SK-N-SH treated with all-trans-retinoic acid at 6 μM for 48 hours (cell line): ENCODE measurements at regions not wholly inside any gene's neighbourhood (a gene's known extent, or its start where the extent isn't known, plus 50 kb on each side); places are given as distances from the start of the nearest gene placed in this dataset.
"Not testable (repeated sequence)": the region's sequence is repeated elsewhere in the genome, so short reads cannot be mapped to it uniquely, and the experiment has no call there.

ENCODE experiments used
- ATAC-seq: fragments of 200-7000 bp; cut with Tn5 transposase; 3 replicates; pipeline ENCODE4 v1.9.1; 2020; ENCODE audit warnings: mild to moderate bottlenecking, moderate library complexity
- BACH2 ChIP-seq: fragments of 250-450 bp; sonication (Bioruptor Pico); IDR thresholded peaks from 2 replicates; pipeline ENCODE4 v1.9.0; 2021; ENCODE audit warnings: mild to moderate bottlenecking, borderline replicate concordance
- CSDC2 ChIP-seq: fragments of 250-450 bp; sonication (Bioruptor Pico); IDR thresholded peaks from 2 replicates; pipeline ENCODE4 v1.5.0; 2020; ENCODE audit warnings: mild to moderate bottlenecking, moderate library complexity
- CSRNP3 ChIP-seq: fragments of 250-450 bp; sonication (Bioruptor Pico); IDR thresholded peaks from 2 replicates; pipeline ENCODE4 v1.5.1; 2021; ENCODE audit warnings: mild to moderate bottlenecking, moderate library complexity
- ESRRG ChIP-seq: fragments of 250-450 bp; sonication (Bioruptor Pico); IDR thresholded peaks from 2 replicates; pipeline ENCODE4 v1.6.1; 2021; ENCODE audit warnings: mild to moderate bottlenecking
- GLIS3 ChIP-seq: fragments of 250-450 bp; sonication (Bioruptor Pico); IDR thresholded peaks from 2 replicates; pipeline ENCODE4 v1.5.0; 2020; ENCODE audit warnings: mild to moderate bottlenecking, moderate library complexity
- ISL1 ChIP-seq: fragments of 250-450 bp; sonication (Bioruptor Pico); IDR thresholded peaks from 2 replicates; pipeline ENCODE4 v2.1.2; 2022; ENCODE audit warnings: mild to moderate bottlenecking, moderate library complexity
- PATZ1 ChIP-seq: fragments of 250-450 bp; sonication (Bioruptor Pico); IDR thresholded peaks from 2 replicates; pipeline ENCODE4 v1.8.0; 2020; ENCODE audit warnings: mild to moderate bottlenecking, moderate library complexity, borderline replicate concordance
- POU6F1 ChIP-seq: fragments of 250-450 bp; sonication (Bioruptor Pico); IDR thresholded peaks from 2 replicates; pipeline ENCODE4 v1.8.0; 2021; ENCODE audit warnings: low read depth, mild to moderate bottlenecking, moderate library complexity, borderline replicate concordance
- PPARA ChIP-seq: fragments of 250-450 bp; sonication (Bioruptor Pico); IDR thresholded peaks from 2 replicates; pipeline ENCODE4 v1.5.0; 2020; ENCODE audit warnings: mild to moderate bottlenecking, borderline replicate concordance
- RARB ChIP-seq: fragments of 250-450 bp; sonication (Bioruptor Pico); IDR thresholded peaks from 2 replicates; pipeline ENCODE4 v1.8.0; 2021; ENCODE audit warnings: mild to moderate bottlenecking, moderate library complexity
- SNAI2 ChIP-seq: fragments of 250-450 bp; sonication (Bioruptor Pico); IDR thresholded peaks from 2 replicates; pipeline ENCODE4 v1.5.0; 2020; ENCODE audit warnings: mild to moderate bottlenecking, moderate library complexity
- TCF4 ChIP-seq: fragments of 250-450 bp; sonication (Bioruptor Pico); IDR thresholded peaks from 2 replicates; pipeline ENCODE4 v1.8.0; 2021; ENCODE audit warnings: mild to moderate bottlenecking, moderate library complexity, borderline replicate concordance
- TOX ChIP-seq: fragments of 250-450 bp; sonication (Bioruptor Pico); IDR thresholded peaks from 2 replicates; pipeline ENCODE4 v1.8.0; 2021; ENCODE audit warnings: mild to moderate bottlenecking, moderate library complexity, borderline replicate concordance
- TSHZ2 ChIP-seq: fragments of 250-450 bp; sonication (Bioruptor Pico); IDR thresholded peaks from 2 replicates; pipeline ENCODE4 v1.5.0; 2020; ENCODE audit warnings: mild to moderate bottlenecking, moderate library complexity
- ZC3H10 ChIP-seq: fragments of 250-450 bp; sonication (Bioruptor Pico); IDR thresholded peaks from 2 replicates; pipeline ENCODE4 v1.5.1; 2021; ENCODE audit warnings: mild to moderate bottlenecking, moderate library complexity
- ZFP30 ChIP-seq: fragments of 450-650 bp; formaldehyde crosslinking; IDR thresholded peaks from 2 replicates; pipeline ENCODE4 v1.5.0; 2022; ENCODE audit warnings: mild to moderate bottlenecking, moderate library complexity
- ZNF565 ChIP-seq: fragments of 450-650 bp; formaldehyde crosslinking; conservative IDR thresholded peaks from 2 replicates; pipeline ENCODE4 v1.5.0; 2020; ENCODE audit warnings: low read depth, mild to moderate bottlenecking, moderate library complexity
- ZNF70 ChIP-seq: fragments of 450-650 bp; formaldehyde crosslinking; IDR thresholded peaks from 2 replicates; pipeline ENCODE4 v1.5.0; 2020; ENCODE audit warnings: mild to moderate bottlenecking, moderate library complexity
- ZNF8 ChIP-seq: fragments of 450-650 bp; formaldehyde crosslinking; IDR thresholded peaks from 2 replicates; pipeline ENCODE4 v1.5.0; 2020; ENCODE audit warnings: mild to moderate bottlenecking, moderate library complexity

GRCh38 chr18:37836071-37836970 is 270.7 kb upstream of the CELF4 start:
- no peak for ATAC-seq
- TF ChIP-seq BACH2 (CRISPR knock-in tag) (no peak), PPARA (CRISPR knock-in tag) (no peak), CSRNP3 (CRISPR knock-in tag) (no peak), TSHZ2 (no peak), ZNF565 (CRISPR knock-in tag) (no peak), TCF4 (CRISPR knock-in tag) (no peak), ESRRG (CRISPR knock-in tag) (no peak), ZFP30 (no peak), RARB (no peak), GLIS3 (CRISPR knock-in tag) (no peak), SNAI2 (CRISPR knock-in tag) (no peak), ISL1 (no peak), TOX (CRISPR knock-in tag) (no peak), ZNF70 (CRISPR knock-in tag) (no peak), PATZ1 (CRISPR knock-in tag) (no peak)

GRCh38 chr18:37832010-37832695 is 266.6 kb upstream of the CELF4 start:
- ATAC-seq, result not testable (repeated sequence)

GRCh38 chr18:37812961-37813360 is 247.4 kb upstream of the CELF4 start:
- ATAC-seq, result no peak

More at GRCh38 chr18:37812961-37813360, 247.4 kb upstream of the CELF4 start:
- TF ChIP-seq RARB, result no peak
- TF ChIP-seq ZNF8, result no peak
- TF ChIP-seq CSDC2 (CRISPR knock-in tag), result no peak
- TF ChIP-seq ZNF565 (CRISPR knock-in tag), result no peak
- TF ChIP-seq PPARA (CRISPR knock-in tag), result no peak
- no peak for TF ChIP-seq POU6F1
- TF ChIP-seq CSRNP3 (CRISPR knock-in tag), result no peak
- TF ChIP-seq ESRRG (CRISPR knock-in tag), result no peak
- no peak for TF ChIP-seq SNAI2 (CRISPR knock-in tag)
- TF ChIP-seq TSHZ2, result no peak
- TF ChIP-seq ZC3H10, result no peak
- TF ChIP-seq PATZ1 (CRISPR knock-in tag), result no peak
- no peak for TF ChIP-seq ISL1
- no peak for TF ChIP-seq ZNF70 (CRISPR knock-in tag)
- no peak for TF ChIP-seq TCF4 (CRISPR knock-in tag)
